Esophagus muscularis mucosa (tissue), 4 donors: ENCODE measurements at regions not wholly inside any gene's neighbourhood (a gene's known extent, or its start where the extent isn't known, plus 50 kb on each side); places are given as distances from the start of the nearest gene placed in this dataset.
A peak's percentile ranks its signal among the peaks of the same experiment; 100 is the strongest.

Source experiments
- DNase-seq: peaks from one replicate; pipeline ENCODE4 v3.0.0-alpha.2; 2017; ENCODE audit errors: extremely low spot score
- H3K27ac ChIP-seq, 4 donors: fragments of 200-600 bp; sonication (generic); replicated peaks in 1 of 4; 1 replicate in 3 of 4; 2 replicates in 1 of 4; pipeline ENCODE4 v1.5.1; 2016 to 2019; ENCODE audit warnings: mild to moderate bottlenecking in 1 of 4
- H3K27me3 ChIP-seq, 4 donors: fragments of 200-600 bp; sonication (generic); one replicate each; pipeline versions ENCODE4 v1.5.1 to v1.6.0; 2016 to 2019
- H3K36me3 ChIP-seq, 4 donors: fragments of 200-600 bp; sonication (generic); one replicate each; pipeline ENCODE4 v1.5.1; 2016 to 2019
- H3K4me1 ChIP-seq, 4 donors: fragments of 200-600 bp; sonication (generic); one replicate each; pipeline ENCODE4 v1.5.1; 2016 to 2019
- H3K4me3 ChIP-seq, 4 donors: fragments of 200-600 bp; sonication (generic); 1 replicate in 2 of 4; 2 replicates in 2 of 4; pipeline ENCODE4 v1.5.1; 2016 to 2019; ENCODE audit warnings: mild to moderate bottlenecking in 4 of 4, moderate library complexity in 1 of 4
- H3K9me3 ChIP-seq, 4 donors: fragments of 200-600 bp; sonication (generic); 1 replicate in 3 of 4; 2 replicates in 1 of 4; pipeline ENCODE4 v1.5.1; 2016 to 2019
- EP300 ChIP-seq: sonication (generic); formaldehyde crosslinking; IDR thresholded peaks from one replicate; pipeline ENCODE4 v1.6.1; 2017; ENCODE audit warnings: antibody characterized with exemption
- POLR2A ChIP-seq: fragments of 450-650 bp; IDR thresholded peaks from one replicate; pipeline ENCODE4 v1.6.1; 2017; ENCODE audit warnings: antibody characterized with exemption, moderate library complexity, mild to moderate bottlenecking, low read depth
- POLR2AphosphoS5 ChIP-seq, 2 donors: sonication (generic); formaldehyde crosslinking; IDR thresholded peaks; one replicate each; pipeline ENCODE4 v1.6.1; 2017; ENCODE audit warnings: antibody characterized with exemption in 2 of 2
- WGBS: methylation state at CpG from one replicate; pipeline ENCODE4 v1.1.5; 2018; 5-methylcytosine and 5-hydroxymethylcytosine counted together
- intact Hi-C: fragments of 100-400 bp; cut with DNase I; formaldehyde crosslinking; loops from one replicate; pipeline ENCODE4 v1.15.1; 2023
- TF ChIP-seq, protein P1 (sequence below), 3 experiments: fragments of 200-600 bp in 2 of 3; fragments of 450-650 bp in 1 of 3; sonication (generic) in 2 of 3; IDR thresholded peaks; one replicate each; pipeline ENCODE4 v1.5.1; 2017 to 2019; ENCODE audit warnings: antibody characterized with exemption in 3 of 3, mild to moderate bottlenecking in 2 of 3, moderate library complexity in 1 of 3

DNA sequence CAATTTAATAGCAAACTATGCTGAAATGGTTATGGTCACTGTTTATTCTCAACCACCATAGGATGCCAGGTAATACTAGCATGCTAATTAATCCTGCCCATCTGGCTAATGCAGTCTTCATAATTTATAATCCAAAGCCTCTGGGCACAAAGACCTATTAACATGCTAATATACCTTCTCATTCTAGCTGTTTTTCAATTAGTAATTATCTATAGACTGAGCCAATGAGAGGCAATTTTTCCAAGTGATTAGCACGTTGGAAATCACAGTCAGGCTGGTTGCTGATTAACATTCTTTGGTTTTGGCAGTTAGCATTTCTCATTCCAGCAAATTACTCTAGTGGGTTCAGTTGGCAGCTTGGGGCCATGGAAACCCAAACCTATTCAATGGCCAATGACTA lies 357.2 kb downstream of the SEC23A start:
- Histone ChIP-seq H3K4me1 (no peaks in the 10 kb centered on the region), H3K4me3 (no peak overlapping the region), H3K9me3 (no peaks in the 10 kb centered on the region), H3K36me3 (no peaks in the 10 kb centered on the region), H3K27ac (no peak overlapping the region), H3K27me3 (no peaks in the 10 kb centered on the region)
- no peak for TF ChIP-seq EP300
- TF ChIP-seq POLR2A, result no peak
- TF ChIP-seq, protein P1, sequence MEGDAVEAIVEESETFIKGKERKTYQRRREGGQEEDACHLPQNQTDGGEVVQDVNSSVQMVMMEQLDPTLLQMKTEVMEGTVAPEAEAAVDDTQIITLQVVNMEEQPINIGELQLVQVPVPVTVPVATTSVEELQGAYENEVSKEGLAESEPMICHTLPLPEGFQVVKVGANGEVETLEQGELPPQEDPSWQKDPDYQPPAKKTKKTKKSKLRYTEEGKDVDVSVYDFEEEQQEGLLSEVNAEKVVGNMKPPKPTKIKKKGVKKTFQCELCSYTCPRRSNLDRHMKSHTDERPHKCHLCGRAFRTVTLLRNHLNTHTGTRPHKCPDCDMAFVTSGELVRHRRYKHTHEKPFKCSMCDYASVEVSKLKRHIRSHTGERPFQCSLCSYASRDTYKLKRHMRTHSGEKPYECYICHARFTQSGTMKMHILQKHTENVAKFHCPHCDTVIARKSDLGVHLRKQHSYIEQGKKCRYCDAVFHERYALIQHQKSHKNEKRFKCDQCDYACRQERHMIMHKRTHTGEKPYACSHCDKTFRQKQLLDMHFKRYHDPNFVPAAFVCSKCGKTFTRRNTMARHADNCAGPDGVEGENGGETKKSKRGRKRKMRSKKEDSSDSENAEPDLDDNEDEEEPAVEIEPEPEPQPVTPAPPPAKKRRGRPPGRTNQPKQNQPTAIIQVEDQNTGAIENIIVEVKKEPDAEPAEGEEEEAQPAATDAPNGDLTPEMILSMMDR (IDR thresholded peaks at IDR 0.05), result no peak
- no peak for TF ChIP-seq POLR2AphosphoS5 (IDR thresholded peaks at IDR 0.05)
- 67% methylated on average over 1 of the region's 1 CpG for WGBS
- intact Hi-C loops, result no loop called here
- no peak for DNase-seq

DNA sequence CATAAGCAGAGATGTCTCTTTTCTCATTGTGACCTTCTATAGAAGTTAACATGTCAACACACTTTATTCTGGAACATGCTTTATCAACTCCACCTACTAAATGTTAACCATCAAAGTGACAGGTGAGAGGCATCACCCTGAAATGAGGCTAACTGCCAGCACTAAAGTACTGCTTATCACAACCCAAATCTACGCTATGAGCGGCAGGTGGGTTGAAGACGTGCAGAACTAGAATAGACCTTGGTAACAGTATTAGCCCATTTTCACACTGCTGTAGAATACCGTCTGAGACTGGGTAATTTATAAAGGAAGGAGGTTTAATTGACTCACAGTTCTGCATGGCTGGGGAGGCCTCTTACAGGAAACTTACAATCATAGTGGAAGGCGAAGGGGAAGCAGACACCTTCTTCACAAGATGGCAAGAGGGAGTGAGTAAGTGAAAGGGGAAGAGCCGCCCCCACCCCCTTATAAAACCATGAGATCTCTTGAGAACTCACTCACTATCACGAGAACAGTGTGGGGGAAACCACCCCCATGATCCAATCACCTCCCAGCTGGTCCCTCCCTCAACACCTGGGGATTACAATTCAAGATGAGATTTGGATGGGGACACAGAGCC lies 359.0 kb downstream of the SEC23A start:
- DNase-seq, result no peak
- Histone ChIP-seq H3K4me1 (peaks cover 0 to 6% (median 2%) of the 10 kb centered on the region in 4 donors), H3K36me3 (no peaks in the 10 kb centered on the region), H3K9me3 (no peaks in the 10 kb centered on the region), H3K4me3 (no peak overlapping the region), H3K27ac (no peak overlapping the region), H3K27me3 (no peaks in the 10 kb centered on the region)
- intact Hi-C loops, result no loop called here
- WGBS, result 78% methylated on average over 7 of the region's 7 CpGs
- TF ChIP-seq POLR2AphosphoS5 (IDR thresholded peaks at IDR 0.05) (no peak), POLR2A (no peak), EP300 (no peak)
- TF ChIP-seq, protein P1 (IDR thresholded peaks at IDR 0.05), result no peak

DNA sequence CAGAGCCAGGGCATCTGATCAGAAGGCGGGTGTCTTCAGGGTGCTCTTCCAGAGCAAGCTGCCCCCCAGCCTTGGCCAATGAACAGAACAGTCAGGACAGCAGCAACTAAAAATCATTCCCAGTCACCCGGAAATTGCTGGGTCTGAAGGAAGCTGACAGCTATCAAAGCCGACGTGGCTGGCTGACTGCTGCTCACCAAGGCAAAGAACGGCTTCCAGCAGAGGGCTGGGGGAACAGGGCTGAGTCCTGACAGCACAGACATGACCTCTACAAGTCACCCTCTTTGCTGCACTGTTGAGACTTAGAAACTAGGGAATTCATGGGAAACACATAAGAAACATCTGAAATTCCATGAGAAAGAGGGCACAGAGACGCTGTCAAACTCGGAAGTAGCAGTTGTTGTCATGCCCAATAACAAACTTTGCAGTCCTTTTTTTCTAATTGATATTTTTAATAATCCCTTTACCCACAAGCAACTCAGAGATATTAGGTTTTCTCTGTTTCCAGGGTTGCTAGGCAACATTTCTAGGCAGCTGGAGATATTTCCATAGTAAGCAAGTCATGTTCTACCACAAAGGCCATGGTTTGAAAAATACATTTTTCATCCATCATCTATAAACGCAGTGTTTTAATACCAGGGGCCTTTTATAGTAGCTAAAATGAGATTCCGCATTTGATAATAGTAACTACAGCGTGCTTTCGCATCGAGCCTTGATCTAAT lies 365.2 kb downstream of the SEC23A start:
- Histone ChIP-seq H3K4me3 (no peak overlapping the region), H3K36me3 (no peaks in the 10 kb centered on the region), H3K9me3 (no peaks in the 10 kb centered on the region), H3K27me3 (no peaks in the 10 kb centered on the region), H3K27ac (peak overlapping the region; percentile 49 to 59 (median 55)), H3K4me1 (peaks cover 0 to 22% (median 16%) of the 10 kb centered on the region in 4 donors)
- intact Hi-C loops, result no loop called here
- no peak for DNase-seq
- TF ChIP-seq POLR2AphosphoS5 (IDR thresholded peaks at IDR 0.05), result no peak
- TF ChIP-seq, protein P1 (IDR thresholded peaks at IDR 0.05), result no peak
- no peak for TF ChIP-seq POLR2A
- 53% methylated on average over 11 of the region's 12 CpGs for WGBS

DNA sequence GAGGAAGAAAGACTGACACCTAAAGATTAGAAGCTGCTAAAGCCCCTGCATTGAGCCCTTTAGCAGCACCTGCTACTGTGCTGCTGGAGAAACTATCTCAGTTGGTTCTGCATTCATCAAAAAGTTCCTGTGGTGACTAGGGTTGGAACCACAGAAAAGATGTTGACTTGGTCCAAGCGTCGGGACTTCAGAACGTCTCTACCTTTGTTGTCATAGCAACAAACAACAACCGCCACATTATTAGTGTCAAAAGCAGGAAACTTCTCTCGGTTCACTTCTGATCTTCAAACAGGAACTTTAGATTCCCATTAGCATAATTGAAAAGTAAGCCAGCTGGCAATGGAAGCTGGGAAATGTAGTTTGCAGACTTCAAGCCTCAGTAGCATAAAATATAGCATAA lies 368.0 kb downstream of the SEC23A start:
- no peak for DNase-seq
- Histone ChIP-seq H3K27ac (no peak overlapping the region), H3K4me3 (no peak overlapping the region), H3K27me3 (no peaks in the 10 kb centered on the region), H3K4me1 (peaks cover 0 to 22% (median 14%) of the 10 kb centered on the region in 4 donors), H3K9me3 (no peaks in the 10 kb centered on the region), H3K36me3 (no peaks in the 10 kb centered on the region)
- WGBS, result 60% methylated on average over 5 of the region's 5 CpGs
- TF ChIP-seq POLR2A (no peak), EP300 (no peak), POLR2AphosphoS5 (IDR thresholded peaks at IDR 0.05) (no peak)
- TF ChIP-seq, protein P1 (IDR thresholded peaks at IDR 0.05), result no peak
- intact Hi-C loops, result no loop called here
